NB4 (cell line): ENCODE measurements at regions not wholly inside any gene's neighbourhood (a gene's known extent, or its start where the extent isn't known, plus 50 kb on each side); places are given as distances from the start of the nearest gene placed in this dataset.

ENCODE experiments used
- DNase-seq: peaks from one replicate; pipeline ENCODE4 v3.0.0; 2010; ENCODE audit warnings: low read depth
- H3K4me3 ChIP-seq: one replicate; pipeline ENCODE4 v1.5.1; 2011; ENCODE audit warnings: mild to moderate bottlenecking, low read depth, low read length, moderate library complexity
- CTCF ChIP-seq: IDR thresholded peaks from one replicate; pipeline ENCODE4 v1.5.1; 2012; ENCODE audit warnings: low read depth, low read length
- MYC ChIP-seq: IDR thresholded peaks from 2 replicates; pipeline ENCODE4 v1.6.1; 2011; ENCODE audit warnings: low read depth, low read length
- POLR2A ChIP-seq: IDR thresholded peaks from 2 replicates; pipeline ENCODE4 v1.6.1; 2011; ENCODE audit warnings: mild to moderate bottlenecking; ENCODE audit not compliant: insufficient read length; ENCODE audit errors: extremely low read depth
- TF ChIP-seq, protein P1 (sequence below): IDR thresholded peaks from 2 replicates; pipeline ENCODE4 v1.6.1; 2011; ENCODE audit warnings: low read depth, low read length

DNA sequence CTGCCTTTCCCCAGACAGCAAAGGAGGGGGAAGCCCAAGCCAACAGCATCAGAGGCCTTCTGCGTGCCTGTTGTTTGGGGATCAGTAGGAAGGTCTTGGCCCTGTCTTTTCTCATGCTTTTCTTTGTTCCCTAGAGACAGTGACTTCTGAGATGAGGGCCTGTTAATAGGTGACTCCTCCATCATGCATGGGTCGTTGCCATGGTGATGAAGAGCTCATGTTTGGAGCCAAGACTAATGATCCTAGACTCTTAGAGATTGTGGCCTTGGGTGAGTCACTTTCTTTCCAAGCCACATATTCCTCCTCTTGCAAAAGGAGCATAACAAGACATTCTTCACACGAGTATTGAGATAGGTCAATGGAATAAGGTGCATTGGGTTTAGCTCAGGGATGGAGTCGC lies 201.1 kb upstream of the ASIC2 start:
- TF ChIP-seq, protein P1, sequence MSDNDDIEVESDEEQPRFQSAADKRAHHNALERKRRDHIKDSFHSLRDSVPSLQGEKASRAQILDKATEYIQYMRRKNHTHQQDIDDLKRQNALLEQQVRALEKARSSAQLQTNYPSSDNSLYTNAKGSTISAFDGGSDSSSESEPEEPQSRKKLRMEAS, result no peak
- TF ChIP-seq POLR2A, result no peak
- no peak for TF ChIP-seq MYC
- no peak for TF ChIP-seq CTCF
- no peak overlapping the region for H3K4me3 ChIP-seq
- DNase-seq, result no peak

GRCh38 chr17:33497623-33498022 lies 204.5 kb upstream of the ASIC2 start:
- H3K4me3 ChIP-seq, result no peak overlapping the region
- no peak for DNase-seq
- TF ChIP-seq MYC (no peak), POLR2A (no peak), CTCF (no peak)
- TF ChIP-seq, protein P1, result no peak

GRCh38 chr17:33498069-33498468 lies 205.0 kb upstream of the ASIC2 start:
- H3K4me3 ChIP-seq, result no peak overlapping the region
- DNase-seq, result no peak
- TF ChIP-seq CTCF (no peak), POLR2A (no peak), MYC (no peak)
- TF ChIP-seq, protein P1, result no peak

DNA sequence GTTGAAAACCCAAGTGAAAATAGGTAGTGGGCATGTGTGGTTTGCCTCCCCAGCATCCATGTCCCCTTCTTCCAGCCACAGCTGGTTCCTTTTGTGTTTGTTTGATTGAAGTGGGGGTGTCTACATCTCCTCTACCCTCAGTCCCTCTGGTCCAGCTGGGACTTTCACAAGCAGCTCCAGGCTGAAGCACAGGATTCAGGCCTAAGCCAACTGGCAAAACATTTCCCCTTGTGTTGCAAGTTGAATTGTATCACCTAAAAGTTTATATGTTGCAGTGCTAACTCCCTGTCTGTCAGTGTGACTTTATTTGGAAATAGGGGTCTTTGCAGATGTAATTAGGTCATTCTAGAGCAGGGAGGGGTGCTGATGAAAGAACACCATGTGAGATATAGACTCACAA lies 205.9 kb upstream of the ASIC2 start:
- TF ChIP-seq POLR2A (no peak), MYC (no peak), CTCF (no peak)
- TF ChIP-seq, protein P1, result no peak
- H3K4me3 ChIP-seq, result no peak overlapping the region
- DNase-seq, result no peak

- no peak for DNase-seq
- TF ChIP-seq CTCF, result no peak
- TF ChIP-seq POLR2A, result no peak
- TF ChIP-seq MYC, result no peak
- TF ChIP-seq, protein P1, result no peak
- H3K4me3 ChIP-seq, result no peak overlapping the region
Observed at GRCh38 chr17:33500151-33500550, 207.1 kb upstream of the ASIC2 start.

GRCh38 chr17:33501185-33501584 lies 208.1 kb upstream of the ASIC2 start:
- no peak for TF ChIP-seq MYC
- TF ChIP-seq, protein P1, result no peak
- TF ChIP-seq CTCF, result no peak
- TF ChIP-seq POLR2A, result no peak
- H3K4me3 ChIP-seq, result no peak overlapping the region
- DNase-seq, result no peak
